ENCODE measurements at regions not wholly inside any gene's neighbourhood (a gene's known extent, or its start where the extent isn't known, plus 50 kb on each side); places are given as distances from the start of the nearest gene placed in this dataset.

DNA sequence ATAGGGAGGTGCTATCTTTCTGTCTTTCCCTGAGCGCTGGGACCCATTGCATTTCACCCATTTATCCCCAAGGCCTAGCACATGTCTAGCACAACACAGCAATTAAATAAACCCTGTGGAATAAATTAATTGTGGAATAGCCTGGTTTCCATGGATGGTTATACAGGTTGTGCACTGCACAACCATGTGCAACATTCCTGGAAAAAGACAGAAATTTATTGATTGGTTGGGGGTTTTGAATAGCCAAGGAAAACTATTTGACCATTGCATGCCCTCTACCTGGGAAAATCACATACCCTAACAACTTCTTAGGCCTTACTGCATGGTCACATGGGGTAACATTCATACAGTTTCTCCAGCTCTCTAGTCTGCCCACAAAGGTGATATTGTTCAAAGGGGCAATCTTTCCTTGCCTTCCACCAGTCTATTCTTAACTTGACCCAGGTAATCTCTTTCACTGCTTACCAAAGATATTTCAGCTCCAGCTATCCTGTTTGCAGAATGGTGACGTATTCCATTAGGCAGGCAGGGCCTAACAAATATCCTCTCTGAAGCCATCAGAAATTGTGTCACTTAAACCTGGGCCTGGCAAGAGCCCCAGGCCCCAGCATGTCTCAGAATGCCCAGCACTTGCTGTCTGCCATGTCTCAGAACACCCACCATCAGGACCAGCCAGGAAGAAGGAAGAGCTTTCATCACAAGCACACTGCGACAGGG is 157.9 kb upstream of the RAB4A start:
- ChIA-PET POLR2A (no interaction called here), CTCF (interaction anchor here (0.8 kb wide), 1 partner anchor 21 kb away, joined by 4 read pairs; no protein-coding TSS in a partner anchor)
- no peak for TF ChIP-seq FOXK2 (IDR thresholded peaks at IDR 0.05)
- no peak for DNase-seq (ENCODE audit: extremely low spot score)

DNA sequence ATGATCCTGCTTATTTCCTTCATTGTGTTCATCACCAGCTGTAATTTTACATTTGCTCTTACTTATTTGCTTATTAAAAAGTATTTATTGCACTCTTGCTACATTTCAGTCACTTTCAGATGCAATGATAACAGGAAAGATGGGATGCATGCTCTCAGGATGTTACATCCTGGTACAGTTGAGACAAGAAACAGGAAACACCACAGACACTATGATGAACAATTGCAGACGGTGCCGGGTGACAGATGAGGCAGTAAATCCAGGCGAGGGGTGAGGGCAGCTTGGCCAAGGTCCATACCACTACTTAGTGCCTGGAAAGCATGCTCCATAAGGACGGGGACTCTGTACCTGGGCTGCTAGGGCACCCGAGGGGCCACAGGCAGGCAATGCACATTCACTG is 156.6 kb upstream of the RAB4A start:
- CTCF ChIA-PET = interaction anchor here (0.6 kb wide), 1 partner anchor 114 kb away, joined by 5 read pairs; no protein-coding TSS in a partner anchor
- DNase-seq (ENCODE audit: extremely low spot score) = no peak
- POLR2A ChIA-PET = no interaction called here
- TF ChIP-seq HDGF (IDR thresholded peaks at IDR 0.05; ENCODE audit: borderline replicate concordance) = no peak
- no peak for TF ChIP-seq BHLHE40 (IDR thresholded peaks at IDR 0.05; ENCODE audit: borderline replicate concordance)
- TF ChIP-seq, protein P1, sequence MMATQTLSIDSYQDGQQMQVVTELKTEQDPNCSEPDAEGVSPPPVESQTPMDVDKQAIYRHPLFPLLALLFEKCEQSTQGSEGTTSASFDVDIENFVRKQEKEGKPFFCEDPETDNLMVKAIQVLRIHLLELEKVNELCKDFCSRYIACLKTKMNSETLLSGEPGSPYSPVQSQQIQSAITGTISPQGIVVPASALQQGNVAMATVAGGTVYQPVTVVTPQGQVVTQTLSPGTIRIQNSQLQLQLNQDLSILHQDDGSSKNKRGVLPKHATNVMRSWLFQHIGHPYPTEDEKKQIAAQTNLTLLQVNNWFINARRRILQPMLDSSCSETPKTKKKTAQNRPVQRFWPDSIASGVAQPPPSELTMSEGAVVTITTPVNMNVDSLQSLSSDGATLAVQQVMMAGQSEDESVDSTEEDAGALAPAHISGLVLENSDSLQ (IDR thresholded peaks at IDR 0.05) = no peak
- TF ChIP-seq FOXK2 (IDR thresholded peaks at IDR 0.05) = no peak
- TF ChIP-seq L3MBTL2 (conservative IDR thresholded peaks at IDR 0.05) = no peak
- TF ChIP-seq FOXM1 (IDR thresholded peaks at IDR 0.05; ENCODE audit: borderline replicate concordance) = no peak
- TF ChIP-seq SP1 (IDR thresholded peaks at IDR 0.05) = no peak
- TF ChIP-seq LEF1 (IDR thresholded peaks at IDR 0.05; ENCODE audit: borderline replicate concordance) = no peak
- no peak for TF ChIP-seq TARDBP (IDR thresholded peaks at IDR 0.05)
- no peak for TF ChIP-seq CTBP1 (IDR thresholded peaks at IDR 0.05; ENCODE audit: borderline replicate concordance)
- no peak for TF ChIP-seq ELF4 (IDR thresholded peaks at IDR 0.05)
- no peak for TF ChIP-seq NFRKB (IDR thresholded peaks at IDR 0.05)
- no peak for TF ChIP-seq ARNT (IDR thresholded peaks at IDR 0.05)
- TF ChIP-seq FOXA1 (IDR thresholded peaks at IDR 0.05) = no peak
- no peak for TF ChIP-seq ZNF384 (IDR thresholded peaks at IDR 0.05)
- no peak for TF ChIP-seq SUZ12 (IDR thresholded peaks at IDR 0.05)

DNA sequence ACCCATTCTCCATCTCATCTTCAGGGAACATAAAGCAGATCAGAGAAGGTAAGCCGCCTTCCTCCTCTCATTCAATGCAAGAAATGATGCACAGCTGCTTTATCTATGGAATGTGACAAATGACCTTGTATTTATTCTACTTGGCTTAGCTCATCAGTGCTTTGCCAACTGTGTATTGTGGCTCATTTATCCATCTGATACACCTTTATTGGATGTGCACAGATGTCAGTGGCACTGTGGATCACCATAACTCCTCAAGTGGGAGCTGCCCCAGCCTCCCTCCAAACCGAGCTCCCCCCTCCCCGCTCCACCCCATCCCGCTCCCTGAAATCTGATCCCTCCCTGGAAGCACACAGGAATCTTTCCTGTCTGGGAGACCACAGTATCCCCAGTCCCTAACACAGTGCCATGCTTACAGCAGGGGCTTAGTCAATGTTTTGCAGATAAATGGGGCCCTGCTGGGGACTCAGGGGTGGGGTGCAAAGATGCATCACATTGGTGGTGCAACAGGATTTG is 156.0 kb upstream of the RAB4A start:
- CTCF ChIA-PET = interaction anchor here (0.6 kb wide), 1 partner anchor 113 kb away, joined by 5 read pairs; no protein-coding TSS in a partner anchor
- DNase-seq (ENCODE audit: extremely low spot score) = no peak
- POLR2A ChIA-PET = no interaction called here
- TF ChIP-seq, protein P1 (IDR thresholded peaks at IDR 0.05) = no peak
- TF ChIP-seq FOXA1 (IDR thresholded peaks at IDR 0.05) (no peak), SUZ12 (IDR thresholded peaks at IDR 0.05) (no peak), ELF4 (IDR thresholded peaks at IDR 0.05) (no peak), TARDBP (IDR thresholded peaks at IDR 0.05) (no peak), ZNF384 (IDR thresholded peaks at IDR 0.05) (no peak), HDGF (IDR thresholded peaks at IDR 0.05; ENCODE audit: borderline replicate concordance) (no peak), NFRKB (IDR thresholded peaks at IDR 0.05) (no peak), ARNT (IDR thresholded peaks at IDR 0.05) (no peak), CTBP1 (IDR thresholded peaks at IDR 0.05; ENCODE audit: borderline replicate concordance) (no peak), FOXK2 (IDR thresholded peaks at IDR 0.05) (no peak), L3MBTL2 (conservative IDR thresholded peaks at IDR 0.05) (no peak), BHLHE40 (IDR thresholded peaks at IDR 0.05; ENCODE audit: borderline replicate concordance) (no peak), FOXM1 (IDR thresholded peaks at IDR 0.05; ENCODE audit: borderline replicate concordance) (no peak), SP1 (IDR thresholded peaks at IDR 0.05) (no peak), LEF1 (IDR thresholded peaks at IDR 0.05; ENCODE audit: borderline replicate concordance) (no peak)

DNA sequence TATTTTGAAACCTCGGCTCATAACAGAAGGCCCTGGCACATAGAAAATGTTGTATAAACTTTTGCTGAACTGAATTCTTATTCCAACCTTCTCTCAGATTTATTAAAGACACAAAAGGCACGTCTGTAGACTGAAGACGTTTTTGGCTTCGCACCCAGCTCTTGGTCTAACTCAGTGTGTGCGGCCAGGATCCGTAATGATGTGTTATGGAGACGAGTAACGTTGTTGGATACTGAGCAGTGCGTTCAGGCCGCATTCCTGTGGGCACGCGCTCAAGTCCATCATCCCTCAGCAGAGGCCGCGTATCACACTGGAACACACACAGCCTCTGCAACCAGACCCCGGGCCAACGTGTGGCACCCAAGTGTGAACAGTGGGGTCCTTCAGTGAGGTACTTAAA is 154.8 kb upstream of the RAB4A start:
- POLR2A ChIA-PET = no interaction called here
- TF ChIP-seq SUZ12 (IDR thresholded peaks at IDR 0.05) (no peak), HDGF (IDR thresholded peaks at IDR 0.05; ENCODE audit: borderline replicate concordance) (no peak)
- TF ChIP-seq, protein P1 (IDR thresholded peaks at IDR 0.05) = no peak
- CTCF ChIA-PET = no interaction called here
- no peak for DNase-seq (ENCODE audit: extremely low spot score)

DNA sequence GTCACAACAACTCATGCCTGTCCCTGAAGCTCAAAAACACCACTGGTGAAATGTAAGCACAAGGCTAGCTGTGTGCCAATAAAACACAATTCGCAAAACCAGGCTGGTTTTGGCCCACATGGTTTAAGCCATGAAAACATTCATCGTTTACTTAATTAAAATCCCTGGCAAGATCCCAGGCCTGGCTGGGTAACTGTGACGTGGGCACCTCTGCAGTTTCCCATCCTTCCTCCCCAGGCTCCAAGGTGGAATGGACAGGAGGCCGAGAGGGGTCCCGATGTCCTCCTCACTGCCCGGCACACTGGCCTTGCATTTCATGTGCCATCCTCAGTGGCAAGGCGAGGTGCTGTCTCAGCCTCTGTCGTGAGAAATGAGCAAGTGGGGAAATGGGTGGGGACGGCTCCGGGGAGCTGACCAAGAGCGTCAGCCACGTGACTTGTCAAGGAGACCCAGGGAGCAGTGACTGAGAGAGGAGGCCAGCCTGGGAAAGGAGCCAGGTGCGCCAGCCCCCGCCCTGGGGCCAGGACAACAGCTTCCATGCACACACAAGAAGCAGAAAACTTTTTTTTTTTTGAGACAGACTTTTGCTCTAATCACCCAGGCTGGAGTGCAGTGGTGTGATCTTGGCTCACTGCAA is 153.1 kb upstream of the RAB4A start:
- no peak for DNase-seq (ENCODE audit: extremely low spot score)
- TF ChIP-seq ELF4 (IDR thresholded peaks at IDR 0.05) (no peak), HDGF (IDR thresholded peaks at IDR 0.05; ENCODE audit: borderline replicate concordance) (no peak), SP1 (IDR thresholded peaks at IDR 0.05) (no peak), FOXK2 (IDR thresholded peaks at IDR 0.05) (no peak), ARNT (IDR thresholded peaks at IDR 0.05) (no peak), FOXA1 (IDR thresholded peaks at IDR 0.05) (no peak), CTBP1 (IDR thresholded peaks at IDR 0.05; ENCODE audit: borderline replicate concordance) (no peak), BHLHE40 (IDR thresholded peaks at IDR 0.05; ENCODE audit: borderline replicate concordance) (no peak), LEF1 (IDR thresholded peaks at IDR 0.05; ENCODE audit: borderline replicate concordance) (no peak), NFRKB (IDR thresholded peaks at IDR 0.05) (no peak), ZNF384 (IDR thresholded peaks at IDR 0.05) (no peak), TARDBP (IDR thresholded peaks at IDR 0.05) (no peak), FOXM1 (IDR thresholded peaks at IDR 0.05; ENCODE audit: borderline replicate concordance) (no peak), L3MBTL2 (conservative IDR thresholded peaks at IDR 0.05) (no peak), SUZ12 (IDR thresholded peaks at IDR 0.05) (no peak)
- TF ChIP-seq, protein P1 (IDR thresholded peaks at IDR 0.05) = no peak
- ChIA-PET POLR2A (no interaction called here), CTCF (interaction anchor here (0.7 kb wide), 1 partner anchor 196 kb away, joined by 5 read pairs; no protein-coding TSS in a partner anchor)
